GM12872 (cell line): ENCODE measurements at regions not wholly inside any gene's neighbourhood (a gene's known extent, or its start where the extent isn't known, plus 50 kb on each side); places are given as distances from the start of the nearest gene placed in this dataset.

Source experiments
- TF ChIP-seq, protein P1 (sequence below): IDR thresholded peaks from 3 replicates; pipeline ENCODE4 v1.5.1; 2011; ENCODE audit warnings: low read depth, mild to moderate bottlenecking, low read length, moderate library complexity; ENCODE audit not compliant: insufficient read depth

DNA sequence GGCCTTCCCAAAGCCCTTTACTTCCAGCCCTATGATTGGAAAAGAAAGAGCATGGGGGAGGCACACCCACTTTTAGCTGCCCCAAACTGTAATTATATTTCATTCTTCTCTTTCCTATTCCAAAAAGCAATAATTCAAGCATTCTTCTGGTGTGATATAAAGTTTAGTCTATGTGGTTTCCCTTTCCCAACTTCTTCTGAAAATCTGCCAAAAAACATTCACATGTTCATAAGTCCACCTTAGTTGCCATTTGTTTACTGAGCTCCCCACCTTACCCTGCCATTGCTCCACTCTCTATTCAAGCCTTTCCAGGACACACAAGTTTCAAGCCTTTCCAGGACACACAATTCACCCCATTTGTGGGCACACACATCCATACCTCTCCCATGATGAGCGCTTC is 111.6 kb upstream of the BMAL1 start:
- TF ChIP-seq, protein P1, sequence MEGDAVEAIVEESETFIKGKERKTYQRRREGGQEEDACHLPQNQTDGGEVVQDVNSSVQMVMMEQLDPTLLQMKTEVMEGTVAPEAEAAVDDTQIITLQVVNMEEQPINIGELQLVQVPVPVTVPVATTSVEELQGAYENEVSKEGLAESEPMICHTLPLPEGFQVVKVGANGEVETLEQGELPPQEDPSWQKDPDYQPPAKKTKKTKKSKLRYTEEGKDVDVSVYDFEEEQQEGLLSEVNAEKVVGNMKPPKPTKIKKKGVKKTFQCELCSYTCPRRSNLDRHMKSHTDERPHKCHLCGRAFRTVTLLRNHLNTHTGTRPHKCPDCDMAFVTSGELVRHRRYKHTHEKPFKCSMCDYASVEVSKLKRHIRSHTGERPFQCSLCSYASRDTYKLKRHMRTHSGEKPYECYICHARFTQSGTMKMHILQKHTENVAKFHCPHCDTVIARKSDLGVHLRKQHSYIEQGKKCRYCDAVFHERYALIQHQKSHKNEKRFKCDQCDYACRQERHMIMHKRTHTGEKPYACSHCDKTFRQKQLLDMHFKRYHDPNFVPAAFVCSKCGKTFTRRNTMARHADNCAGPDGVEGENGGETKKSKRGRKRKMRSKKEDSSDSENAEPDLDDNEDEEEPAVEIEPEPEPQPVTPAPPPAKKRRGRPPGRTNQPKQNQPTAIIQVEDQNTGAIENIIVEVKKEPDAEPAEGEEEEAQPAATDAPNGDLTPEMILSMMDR, result no peak

DNA sequence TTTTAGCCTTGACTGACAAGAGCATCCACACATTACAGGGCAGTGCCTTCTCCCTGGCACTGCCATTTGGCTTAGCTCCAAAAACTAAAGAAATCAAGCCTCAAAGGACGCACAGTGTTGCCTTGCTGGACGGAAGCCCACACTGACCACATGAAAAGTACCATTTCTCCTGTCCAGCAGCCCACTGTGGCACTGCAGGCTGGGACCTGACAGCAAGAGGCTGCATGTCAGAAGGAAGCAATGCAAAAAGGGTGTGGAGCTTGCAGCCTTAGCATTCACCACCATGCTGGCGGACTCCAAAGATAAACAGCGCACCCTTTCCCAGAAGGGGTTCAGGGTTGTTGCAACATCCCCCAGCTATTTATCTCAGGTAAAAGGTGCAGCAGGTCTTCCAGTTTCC is 109.3 kb upstream of the BMAL1 start:
- TF ChIP-seq, protein P1, result no peak

DNA sequence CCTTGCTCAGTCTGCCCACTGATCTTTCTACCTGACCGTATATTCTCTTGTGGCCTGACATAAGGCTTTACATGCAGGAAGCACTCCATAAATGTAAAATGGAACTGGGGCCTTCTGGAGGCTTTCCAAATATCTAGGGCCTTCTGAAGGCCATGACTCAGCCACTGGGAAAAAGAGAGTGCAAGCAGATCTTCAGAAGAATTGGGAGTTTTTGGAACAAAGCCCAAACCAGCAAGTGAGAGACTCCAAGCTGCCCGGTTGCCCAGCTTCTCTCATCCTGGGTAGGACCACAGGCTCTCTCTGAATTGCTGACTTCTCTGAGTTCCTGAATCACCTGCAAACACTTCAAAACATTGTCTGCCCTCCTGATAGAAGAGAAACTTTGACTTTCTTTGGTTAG is 107.9 kb upstream of the BMAL1 start:
- TF ChIP-seq, protein P1, result no peak

DNA sequence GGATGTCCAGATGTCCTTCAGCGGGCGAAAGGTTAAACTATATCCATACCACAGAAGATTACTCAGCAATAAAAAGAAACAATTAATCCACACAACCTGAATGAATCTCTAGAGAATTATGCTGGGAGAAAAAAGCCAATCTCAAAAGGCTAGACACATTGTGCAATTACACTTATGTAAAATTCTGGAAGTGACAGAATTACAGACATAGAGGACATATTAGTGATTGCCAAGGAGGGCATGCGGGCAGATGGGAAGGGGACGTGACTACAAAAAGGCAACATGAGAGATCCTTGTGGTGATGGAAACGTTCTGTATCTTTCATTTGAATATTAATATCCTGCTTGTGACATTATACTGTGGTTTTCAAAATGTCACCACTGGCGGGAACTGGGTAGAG is 103.5 kb upstream of the BMAL1 start:
- TF ChIP-seq, protein P1, result no peak

DNA sequence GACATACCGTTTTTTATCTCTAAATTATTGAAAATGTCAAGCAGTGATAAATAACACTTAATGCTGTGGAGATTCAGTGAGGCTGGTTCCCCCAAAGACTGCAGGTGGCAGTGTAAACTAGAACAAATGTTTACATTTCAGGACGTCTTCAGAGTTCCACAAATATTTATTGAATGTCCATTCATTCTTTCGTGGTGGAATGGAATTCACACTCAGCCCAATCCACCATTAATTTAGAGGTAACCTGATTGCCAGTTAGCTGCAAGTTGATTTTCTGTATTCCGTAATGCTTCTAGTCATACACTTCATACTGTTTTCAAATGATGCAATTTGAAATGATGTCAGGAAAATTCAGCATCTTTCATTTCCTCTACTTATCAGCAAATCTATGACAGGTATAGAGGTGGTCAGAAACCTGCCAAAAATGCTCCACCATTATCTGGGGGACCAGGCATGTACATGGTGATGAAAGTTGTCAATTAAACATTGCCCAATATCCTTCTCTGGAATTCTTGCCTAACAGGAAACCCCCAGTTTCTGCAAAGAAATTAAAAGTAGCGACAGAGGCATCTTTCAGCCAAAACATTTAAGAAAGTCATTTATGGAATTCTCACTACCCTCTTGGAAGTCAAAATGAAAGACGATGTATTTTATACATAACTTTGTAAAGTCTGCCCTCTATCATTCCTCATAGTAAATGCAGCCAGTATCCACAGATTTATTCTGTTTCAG is 94.3 kb upstream of the BMAL1 start:
- TF ChIP-seq, protein P1, result peak; percentile 42; the same call in 2 of the 3 replicates

DNA sequence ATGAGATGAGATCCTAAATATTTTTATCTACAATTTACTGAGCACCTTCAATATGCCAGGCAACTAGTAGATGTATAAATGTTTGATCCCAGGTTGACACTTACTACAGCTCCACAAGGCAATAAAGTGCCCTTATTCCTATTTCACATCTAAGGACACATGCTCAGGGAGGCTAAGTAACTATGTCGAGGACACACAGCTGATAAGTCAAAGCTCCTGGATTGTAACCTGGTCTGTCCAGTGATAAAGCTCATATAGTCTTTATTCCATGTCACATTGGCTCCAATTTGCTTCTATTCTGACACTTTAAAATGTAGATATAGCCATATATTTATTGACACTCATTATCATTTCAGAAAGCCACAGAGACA is 93.8 kb upstream of the BMAL1 start:
- TF ChIP-seq, protein P1, result no peak

DNA sequence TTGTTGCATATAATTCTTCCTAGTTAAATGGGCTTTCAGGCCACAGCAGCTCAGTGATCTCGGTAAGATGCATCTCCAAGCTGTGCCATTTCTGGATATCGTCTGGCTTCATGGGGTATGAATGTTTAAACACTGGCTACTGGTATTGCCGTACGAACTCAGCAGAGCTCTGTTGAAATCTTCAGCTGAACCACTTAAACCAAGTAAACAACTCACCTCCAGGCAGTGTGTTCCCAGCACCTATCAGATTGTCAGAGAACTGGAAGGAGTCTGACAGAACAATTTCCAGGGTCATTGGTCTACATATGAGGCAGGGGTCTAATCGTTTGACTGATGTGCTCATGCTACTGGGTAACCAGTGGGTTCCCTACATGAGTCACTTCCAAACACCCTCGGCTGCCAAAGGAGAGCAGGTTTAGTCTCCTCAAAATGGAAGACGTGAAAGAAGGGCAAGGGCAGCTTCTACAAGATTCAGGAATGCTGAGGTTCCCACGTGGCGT is 93.2 kb upstream of the BMAL1 start:
- TF ChIP-seq, protein P1, result no peak
